ENCODE measurements at regions not wholly inside any gene's neighbourhood (a gene's known extent, or its start where the extent isn't known, plus 50 kb on each side); places are given as distances from the start of the nearest gene placed in this dataset.
"Not testable (repeated sequence)": the region's sequence is repeated elsewhere in the genome, so short reads cannot be mapped to it uniquely, and the experiment has no call there.

- ATAC-seq (ENCODE audit: low FRiP score), result no peak
- TF ChIP-seq CTCF (IDR thresholded peaks at IDR 0.05), result no peak
- no peak for DNase-seq (ENCODE audit: low spot score)
These were observed 921.3 kb downstream of the NLGN4X start for GRCh38 chrX:5307416-5307815.

DNA sequence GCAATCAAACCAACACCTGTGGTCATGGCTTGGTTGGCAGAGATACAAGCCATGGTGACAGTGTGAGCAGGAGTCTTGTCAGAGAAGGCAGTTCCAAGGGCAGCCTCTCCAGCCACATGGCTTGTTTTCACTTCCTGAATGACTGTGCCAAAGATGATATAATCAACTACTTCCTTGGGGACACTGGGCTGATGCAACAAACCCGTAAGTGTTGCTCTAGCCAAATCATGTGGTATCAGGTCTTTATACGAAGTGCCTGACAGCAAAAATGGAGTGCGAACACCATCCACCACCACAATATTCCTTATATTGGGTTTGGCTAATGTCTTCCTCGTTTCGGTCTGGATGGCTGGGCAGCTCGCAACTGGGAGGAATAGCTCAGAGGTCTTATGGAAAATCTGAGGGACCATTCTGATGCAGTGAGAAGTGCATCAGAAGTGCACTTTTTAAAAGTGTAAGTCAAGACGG, 922.0 kb downstream of the NLGN4X start:
- no peak for ATAC-seq (ENCODE audit: low FRiP score)
- no peak for TF ChIP-seq CTCF (IDR thresholded peaks at IDR 0.05)
- no peak for DNase-seq (ENCODE audit: low spot score)

- no peak for ATAC-seq (ENCODE audit: low FRiP score)
- no peak for TF ChIP-seq CTCF (IDR thresholded peaks at IDR 0.05)
- no peak for DNase-seq (ENCODE audit: low spot score)
These were observed 923.2 kb downstream of the NLGN4X start for GRCh38 chrX:5305452-5305851.

DNA sequence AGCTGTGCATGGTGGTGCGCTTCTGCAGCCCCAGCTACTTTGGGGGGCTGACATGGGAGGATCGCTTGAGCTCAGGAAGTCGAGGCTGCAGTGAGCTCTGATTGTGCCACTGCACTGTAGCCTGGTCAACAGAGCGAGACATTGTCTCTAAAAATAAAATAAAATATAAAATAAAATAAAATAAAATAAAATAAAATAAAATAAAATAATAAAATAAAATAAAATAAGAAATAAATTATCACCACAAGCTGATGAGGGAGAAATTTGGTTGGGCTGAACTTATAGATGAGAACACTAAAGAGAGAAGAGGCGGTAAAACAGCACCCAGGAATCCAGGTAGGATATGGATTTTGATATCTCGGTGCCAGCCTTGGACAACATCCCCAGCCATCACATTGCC, 933.7 kb downstream of the NLGN4X start:
- no peak for DNase-seq (ENCODE audit: low spot score)
- no peak for TF ChIP-seq CTCF (IDR thresholded peaks at IDR 0.05)
- no peak for ATAC-seq (ENCODE audit: low FRiP score)

GRCh38 chrX:5290635-5291034, 938.0 kb downstream of the NLGN4X start:
- ATAC-seq (ENCODE audit: low FRiP score), result no peak
- TF ChIP-seq CTCF (IDR thresholded peaks at IDR 0.05), result no peak
- no peak for DNase-seq (ENCODE audit: low spot score)

DNA sequence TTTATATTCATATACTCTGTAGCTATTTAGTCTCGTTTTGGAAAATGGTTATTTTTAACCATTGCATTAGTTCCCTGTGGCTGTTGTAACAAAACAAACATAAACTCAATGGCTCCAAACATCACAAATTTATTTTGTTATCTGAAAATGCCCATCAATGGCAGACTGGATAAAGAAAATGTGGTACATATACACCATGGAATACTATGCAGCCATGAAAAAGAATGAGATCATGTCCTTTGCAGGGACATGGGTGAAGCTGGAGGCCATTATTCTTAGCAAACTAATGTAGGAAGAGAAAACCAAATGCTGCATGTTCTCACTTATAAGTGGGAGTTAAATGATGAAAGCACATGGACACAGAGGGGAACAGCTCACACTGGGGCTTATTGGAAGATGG, 938.7 kb downstream of the NLGN4X start:
- ATAC-seq (ENCODE audit: low FRiP score); DNase-seq (ENCODE audit: low spot score): not testable (repeated sequence)

DNA sequence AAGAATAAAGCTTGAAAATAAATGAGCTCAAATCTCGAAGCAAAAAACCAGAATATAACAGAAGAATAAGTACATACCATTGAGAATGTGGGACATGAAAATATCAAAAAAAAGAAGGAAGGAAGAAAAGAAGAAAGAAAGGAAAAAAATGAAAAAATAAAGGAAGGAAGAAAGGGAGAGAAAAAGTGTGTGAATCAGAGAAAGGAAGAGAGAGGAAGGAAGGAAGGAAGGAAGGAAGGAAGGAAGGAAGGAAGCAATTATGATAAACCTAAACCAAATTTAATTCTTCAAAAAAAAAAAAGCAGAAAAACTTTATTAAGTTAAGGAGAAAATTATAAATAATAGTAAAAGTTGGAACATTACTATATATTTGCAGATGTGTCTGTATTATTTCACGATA, 949.8 kb downstream of the NLGN4X start:
- ATAC-seq (ENCODE audit: low FRiP score) (no peak), DNase-seq (ENCODE audit: low spot score) (no peak)
- TF ChIP-seq CTCF (IDR thresholded peaks at IDR 0.05), result no peak

GRCh38 chrX:5265324-5265850, 963.3 kb downstream of the NLGN4X start:
- DNase-seq (ENCODE audit: low spot score) (no peak), ATAC-seq (ENCODE audit: low FRiP score) (no peak)
- no peak for TF ChIP-seq CTCF (IDR thresholded peaks at IDR 0.05)
